ENCODE measurements at regions not wholly inside any gene's neighbourhood (a gene's known extent, or its start where the extent isn't known, plus 50 kb on each side); places are given as distances from the start of the nearest gene placed in this dataset.

GRCh38 chr6:140353536-140353935, 979.1 kb upstream of the CITED2 start:
- TF ChIP-seq CTCF (IDR thresholded peaks at IDR 0.05) = no peak
- TF ChIP-seq POLR2A (IDR thresholded peaks at IDR 0.05) = no peak
